NCI-H2227 (cell line): ENCODE measurements at regions not wholly inside any gene's neighbourhood (a gene's known extent, or its start where the extent isn't known, plus 50 kb on each side); places are given as distances from the start of the nearest gene placed in this dataset.

ENCODE experiments used
- DNase-seq: peaks from one replicate; lab custom pipeline; 2025; ENCODE audit not compliant: unreplicated experiment; lab: John Stamatoyannopoulos, UW

GRCh38 chr4:188197566-188197965 is 58.3 kb downstream of the TRIML1 start:
- DNase-seq = no peak

GRCh38 chr4:188198982-188199792 is 59.9 kb downstream of the TRIML1 start:
- no peak for DNase-seq

GRCh38 chr4:188201851-188202250 is 62.6 kb downstream of the TRIML1 start:
- DNase-seq = no peak

- no peak for DNase-seq
These were observed 67.5 kb downstream of the TRIML1 start for GRCh38 chr4:188206783-188207182.

- DNase-seq = no peak
These were observed 75.6 kb downstream of the TRIML1 start for GRCh38 chr4:188214861-188215260.

- no peak for DNase-seq
These were observed 79.2 kb downstream of the TRIML1 start for GRCh38 chr4:188218392-188218791.

GRCh38 chr4:188220006-188220405 is 80.8 kb downstream of the TRIML1 start:
- no peak for DNase-seq

- no peak for DNase-seq
These were observed 81.8 kb downstream of the TRIML1 start for GRCh38 chr4:188221090-188221489.

GRCh38 chr4:188228279-188228678 is 89.0 kb downstream of the TRIML1 start:
- DNase-seq = no peak

GRCh38 chr4:188232428-188232827 is 93.2 kb downstream of the TRIML1 start:
- DNase-seq = no peak

GRCh38 chr4:188242041-188242440 is 102.8 kb downstream of the TRIML1 start:
- no peak for DNase-seq

GRCh38 chr4:188245651-188246050 is 106.4 kb downstream of the TRIML1 start:
- DNase-seq = no peak

- no peak for DNase-seq
These were observed 107.2 kb downstream of the TRIML1 start for GRCh38 chr4:188246488-188246887.

GRCh38 chr4:188254211-188254610 is 115.0 kb downstream of the TRIML1 start:
- no peak for DNase-seq

- no peak for DNase-seq
These were observed 123.2 kb downstream of the TRIML1 start for GRCh38 chr4:188262464-188262863.

- DNase-seq = no peak
These were observed 124.1 kb downstream of the TRIML1 start for GRCh38 chr4:188263321-188263720.

GRCh38 chr4:188266386-188266785 is 127.1 kb downstream of the TRIML1 start:
- no peak for DNase-seq

GRCh38 chr4:188268131-188268908 is 129.1 kb downstream of the TRIML1 start:
- DNase-seq = no peak

- no peak for DNase-seq
These were observed 131.2 kb downstream of the TRIML1 start for GRCh38 chr4:188270273-188271069.

GRCh38 chr4:188275686-188276085 is 136.4 kb downstream of the TRIML1 start:
- no peak for DNase-seq

GRCh38 chr4:188279184-188279583 is 139.9 kb downstream of the TRIML1 start:
- no peak for DNase-seq
